ENCODE measurements at regions not wholly inside any gene's neighbourhood (a gene's known extent, or its start where the extent isn't known, plus 50 kb on each side); places are given as distances from the start of the nearest gene placed in this dataset.

DNA sequence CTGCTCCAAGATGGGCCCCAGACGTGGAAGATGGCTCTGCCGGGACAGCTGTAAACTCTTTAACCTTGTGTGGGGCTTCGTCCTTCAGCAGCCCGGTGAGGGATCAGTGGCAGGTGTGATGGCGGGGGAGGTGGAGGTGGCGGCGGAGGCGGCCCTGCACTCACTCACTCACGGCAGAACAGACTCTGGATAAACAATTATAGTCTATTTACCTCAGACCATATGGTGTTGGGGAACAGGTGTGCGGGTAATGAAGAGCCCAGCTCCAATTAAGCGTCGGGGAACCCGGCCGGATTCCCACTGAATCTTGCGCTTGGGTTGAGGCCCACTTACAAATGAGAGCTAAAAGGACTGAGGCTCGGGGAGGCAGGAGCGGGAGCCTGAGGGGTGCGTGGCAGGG lies 104.3 kb upstream of the SDK2 start:
- intact Hi-C loops (cut with micrococcal nuclease) = no loop called here
- H3K36me3 Mint-ChIP-seq (ENCODE audit: low read depth) = no peaks in the 10 kb centered on the region
- H3K27me3 Mint-ChIP-seq = no peaks in the 10 kb centered on the region
- no peaks in the 10 kb centered on the region for H3K9me3 Mint-ChIP-seq
- no peaks in the 10 kb centered on the region for H3K4me1 Mint-ChIP-seq (ENCODE audit: low read depth)
- H3K4me3 Mint-ChIP-seq = no peak overlapping the region
- ATAC-seq (no peak), DNase-seq (no peak)
- CTCF ChIA-PET = no interaction called here
- TF ChIP-seq, protein P1, sequence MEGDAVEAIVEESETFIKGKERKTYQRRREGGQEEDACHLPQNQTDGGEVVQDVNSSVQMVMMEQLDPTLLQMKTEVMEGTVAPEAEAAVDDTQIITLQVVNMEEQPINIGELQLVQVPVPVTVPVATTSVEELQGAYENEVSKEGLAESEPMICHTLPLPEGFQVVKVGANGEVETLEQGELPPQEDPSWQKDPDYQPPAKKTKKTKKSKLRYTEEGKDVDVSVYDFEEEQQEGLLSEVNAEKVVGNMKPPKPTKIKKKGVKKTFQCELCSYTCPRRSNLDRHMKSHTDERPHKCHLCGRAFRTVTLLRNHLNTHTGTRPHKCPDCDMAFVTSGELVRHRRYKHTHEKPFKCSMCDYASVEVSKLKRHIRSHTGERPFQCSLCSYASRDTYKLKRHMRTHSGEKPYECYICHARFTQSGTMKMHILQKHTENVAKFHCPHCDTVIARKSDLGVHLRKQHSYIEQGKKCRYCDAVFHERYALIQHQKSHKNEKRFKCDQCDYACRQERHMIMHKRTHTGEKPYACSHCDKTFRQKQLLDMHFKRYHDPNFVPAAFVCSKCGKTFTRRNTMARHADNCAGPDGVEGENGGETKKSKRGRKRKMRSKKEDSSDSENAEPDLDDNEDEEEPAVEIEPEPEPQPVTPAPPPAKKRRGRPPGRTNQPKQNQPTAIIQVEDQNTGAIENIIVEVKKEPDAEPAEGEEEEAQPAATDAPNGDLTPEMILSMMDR (IDR thresholded peaks at IDR 0.05) = no peak
- no peak overlapping the region for H3K27ac Mint-ChIP-seq
- POLR2A ChIA-PET = no interaction called here

DNA sequence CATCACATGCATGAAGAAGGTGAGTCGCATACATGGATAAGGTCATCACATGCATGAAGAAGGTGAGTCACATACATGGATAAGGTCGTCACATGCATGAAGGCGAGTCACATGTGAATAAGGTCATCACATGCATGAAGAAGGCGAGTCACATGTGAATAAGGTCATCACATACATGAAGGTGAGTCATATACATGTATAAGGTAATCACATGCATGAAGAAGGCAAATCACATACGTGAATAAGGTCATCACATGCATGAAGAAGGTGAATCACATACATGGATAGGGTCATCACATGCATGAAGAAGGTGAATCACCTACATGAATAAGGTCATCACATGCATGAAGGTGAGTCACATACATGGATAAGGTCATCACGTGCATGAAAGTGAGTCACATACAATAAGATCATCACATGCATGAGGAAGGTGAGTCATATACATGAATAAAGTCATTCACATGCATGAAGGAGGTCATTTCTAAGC lies 105.1 kb upstream of the SDK2 start:
- ATAC-seq = peak; percentile 67
- ChIA-PET POLR2A (no interaction called here), CTCF (no interaction called here)
- Mint-ChIP-seq H3K27me3 (no peaks in the 10 kb centered on the region), H3K9me3 (no peaks in the 10 kb centered on the region), H3K4me1 (ENCODE audit: low read depth) (no peaks in the 10 kb centered on the region), H3K4me3 (no peak overlapping the region), H3K27ac (no peak overlapping the region), H3K36me3 (ENCODE audit: low read depth) (no peaks in the 10 kb centered on the region)
- no peak for DNase-seq
- TF ChIP-seq, protein P1 (IDR thresholded peaks at IDR 0.05) = no peak
- intact Hi-C loops (cut with micrococcal nuclease) = no loop called here

DNA sequence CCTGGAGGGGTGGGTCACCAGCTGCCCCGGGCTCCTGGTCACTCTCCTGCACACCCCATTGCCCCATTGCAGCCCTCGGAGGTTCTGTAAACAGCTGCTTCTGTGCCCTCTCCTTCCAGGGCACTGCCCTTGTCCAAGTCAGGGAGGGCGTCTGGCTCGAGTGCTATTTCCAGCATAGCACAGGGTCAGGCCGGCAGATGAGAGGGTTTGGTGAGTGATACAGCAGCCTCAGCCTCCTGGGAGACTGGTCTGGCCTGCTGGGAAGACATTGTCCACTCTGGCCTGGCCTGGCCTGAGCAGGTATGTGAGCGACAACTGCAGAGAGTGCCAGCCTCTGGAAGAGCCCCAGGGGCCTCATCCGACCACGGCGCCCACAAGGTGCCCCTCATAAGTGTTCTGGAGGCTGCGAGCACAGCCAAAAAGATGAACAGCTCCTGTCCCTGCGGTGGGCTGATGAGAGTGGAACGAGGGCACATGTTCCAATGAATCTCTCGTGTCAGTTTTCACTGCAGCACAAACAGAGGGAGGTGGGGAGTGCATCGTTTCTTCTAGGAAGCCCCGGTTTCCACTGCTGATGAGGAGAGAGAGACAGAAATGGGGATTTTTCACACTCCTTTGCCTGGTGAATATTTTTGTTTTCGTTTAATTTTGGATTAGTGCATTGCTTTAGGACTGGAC lies 105.8 kb upstream of the SDK2 start:
- no peaks in the 10 kb centered on the region for H3K9me3 Mint-ChIP-seq
- ChIA-PET POLR2A (no interaction called here), CTCF (no interaction called here)
- TF ChIP-seq, protein P1 (IDR thresholded peaks at IDR 0.05) = no peak
- intact Hi-C loops (cut with micrococcal nuclease) = no loop called here
- no peaks in the 10 kb centered on the region for H3K4me1 Mint-ChIP-seq (ENCODE audit: low read depth)
- no peak for DNase-seq
- H3K27ac Mint-ChIP-seq = no peak overlapping the region
- ATAC-seq = no peak
- H3K4me3 Mint-ChIP-seq = no peak overlapping the region
- H3K36me3 Mint-ChIP-seq (ENCODE audit: low read depth) = no peaks in the 10 kb centered on the region
- H3K27me3 Mint-ChIP-seq = no peaks in the 10 kb centered on the region

DNA sequence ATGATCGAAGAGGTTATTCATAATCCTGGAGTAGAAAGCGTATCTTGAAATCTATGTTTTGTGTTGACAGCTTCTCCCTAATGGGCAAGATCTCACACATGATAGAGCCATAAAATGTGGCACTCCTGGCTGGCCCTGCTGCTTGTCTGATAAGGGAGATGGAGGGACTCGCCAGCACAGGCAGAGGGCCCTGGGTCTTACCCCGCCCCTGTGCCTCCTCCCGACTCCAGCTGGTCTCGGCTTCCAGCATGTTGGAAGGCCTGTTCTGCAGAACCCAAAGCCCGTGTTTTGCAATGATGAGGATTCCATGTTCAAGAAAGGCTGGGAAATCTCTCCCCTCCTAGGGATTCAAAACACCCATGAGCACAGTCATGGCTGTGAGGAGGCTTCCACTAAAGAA lies 106.7 kb upstream of the SDK2 start:
- no peak for ATAC-seq
- ChIA-PET CTCF (no interaction called here), POLR2A (no interaction called here)
- no peaks in the 10 kb centered on the region for H3K4me1 Mint-ChIP-seq (ENCODE audit: low read depth)
- no peaks in the 10 kb centered on the region for H3K36me3 Mint-ChIP-seq (ENCODE audit: low read depth)
- DNase-seq = no peak
- intact Hi-C loops (cut with micrococcal nuclease) = no loop called here
- no peaks in the 10 kb centered on the region for H3K9me3 Mint-ChIP-seq
- TF ChIP-seq, protein P1 (IDR thresholded peaks at IDR 0.05) = no peak
- H3K27ac Mint-ChIP-seq = no peak overlapping the region
- H3K4me3 Mint-ChIP-seq = no peak overlapping the region
- no peaks in the 10 kb centered on the region for H3K27me3 Mint-ChIP-seq

DNA sequence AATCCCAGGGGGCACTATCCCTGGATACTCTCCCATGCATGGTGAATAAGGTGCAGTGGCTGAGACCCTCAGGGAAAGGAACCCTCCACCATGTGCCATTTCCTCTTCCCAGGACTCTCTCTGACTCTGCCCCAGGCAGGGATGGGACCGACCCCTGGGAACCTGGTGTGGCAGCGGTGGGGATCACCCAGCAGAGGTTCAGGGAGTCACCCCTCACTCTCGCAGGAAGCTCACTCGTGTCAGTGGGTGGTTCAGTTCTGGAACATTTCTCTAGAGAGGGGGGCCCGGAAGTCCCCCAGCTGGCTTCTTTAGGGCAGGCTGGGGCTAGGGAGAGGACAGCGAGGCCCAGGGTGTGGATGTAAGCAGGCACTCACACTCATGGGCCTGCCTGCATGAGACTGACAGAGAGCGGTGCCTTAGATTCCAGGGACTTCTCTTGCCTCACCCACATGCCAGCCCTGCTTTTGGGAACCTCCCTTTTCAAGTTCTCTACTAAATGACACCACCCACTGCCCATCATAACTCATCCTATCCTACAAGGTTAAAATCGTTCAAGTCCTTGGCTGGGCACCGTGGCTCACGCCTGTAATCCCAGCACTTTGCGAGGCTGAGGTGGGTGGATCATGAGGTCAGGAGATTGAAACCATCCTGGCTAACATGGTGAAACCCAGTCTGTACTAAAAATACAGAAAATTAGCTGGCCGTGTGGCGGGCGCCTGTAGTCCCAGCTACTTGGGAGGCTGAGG lies 109.7 kb upstream of the SDK2 start:
- ATAC-seq (no peak), DNase-seq (no peak)
- no peak overlapping the region for H3K4me3 Mint-ChIP-seq
- no peaks in the 10 kb centered on the region for H3K36me3 Mint-ChIP-seq (ENCODE audit: low read depth)
- no peak overlapping the region for H3K27ac Mint-ChIP-seq
- no peaks in the 10 kb centered on the region for H3K9me3 Mint-ChIP-seq
- intact Hi-C loops (cut with micrococcal nuclease) = no loop called here
- H3K27me3 Mint-ChIP-seq = no peaks in the 10 kb centered on the region
- ChIA-PET POLR2A (no interaction called here), CTCF (no interaction called here)
- TF ChIP-seq, protein P1 (IDR thresholded peaks at IDR 0.05) = no peak
- H3K4me1 Mint-ChIP-seq (ENCODE audit: low read depth) = peaks cover 6% of the 10 kb centered on the region

Data from activated CD8-positive, alpha-beta T cell treated with anti-CD3 and anti-CD28 coated beads for 36 hours (primary cell).